ENCODE measurements at regions not wholly inside any gene's neighbourhood (a gene's known extent, or its start where the extent isn't known, plus 50 kb on each side); places are given as distances from the start of the nearest gene placed in this dataset.

- H3K4me2 ChIP-seq (ENCODE audit: extremely low read depth, insufficient read depth, low read length): no peak overlapping the region
- no peaks in the 10 kb centered on the region for H3K27me3 ChIP-seq (ENCODE audit: control insufficient read depth, insufficient read depth, low read length)
- no peak overlapping the region for H3K4me3 ChIP-seq (replicated peaks in 1 of 4; ENCODE audit: control extremely low read depth in 1 of 4, insufficient read depth in 1 of 4, low read depth in 3 of 4, low read length in 4 of 4)
- no peak for DNase-seq (ENCODE audit: low read depth in 2 of 2)
- H3K36me3 ChIP-seq (ENCODE audit: control insufficient read depth, insufficient read depth, low read length): no peaks in the 10 kb centered on the region
- no peaks in the 10 kb centered on the region for H3K4me1 ChIP-seq (ENCODE audit: control insufficient read depth, extremely low read depth, insufficient read depth, low read length)
- no peak for TF ChIP-seq CTCF (conservative IDR thresholded peaks at IDR 0.05 in 1 of 2, IDR thresholded peaks at IDR 0.05 in 1 of 2; ENCODE audit: low read depth in 1 of 2, low read length in 2 of 2)
- no peak for TF ChIP-seq EZH2 (IDR thresholded peaks at IDR 0.05; ENCODE audit: low read length, missing control alignments)
- no peaks in the 10 kb centered on the region for H3K79me2 ChIP-seq (ENCODE audit: control insufficient read depth, insufficient read depth, low read length)
- no peaks in the 10 kb centered on the region for H3K9me3 ChIP-seq (ENCODE audit: control insufficient read depth, insufficient read depth, low read depth, low read length)
- no peak overlapping the region for H3K27ac ChIP-seq (ENCODE audit: insufficient read depth, low read length)
- H4K20me1 ChIP-seq (ENCODE audit: control insufficient read depth, extremely low read depth, insufficient read depth, low read length): no peaks in the 10 kb centered on the region
- H3K9ac ChIP-seq (ENCODE audit: insufficient read depth, low read length): no peak overlapping the region
- H2AFZ ChIP-seq (ENCODE audit: low read length): no peak overlapping the region
These were observed 60.5 kb upstream of the C1GALT1C1 start for GRCh38 chrX:120690344-120690743.

GRCh38 chrX:120680090-120680489, 50.2 kb upstream of the C1GALT1C1 start:
- H3K9me3 ChIP-seq (ENCODE audit: control insufficient read depth, insufficient read depth, low read depth, low read length): no peaks in the 10 kb centered on the region
- no peak overlapping the region for H3K4me3 ChIP-seq (replicated peaks in 1 of 4; ENCODE audit: control extremely low read depth in 1 of 4, insufficient read depth in 1 of 4, low read depth in 3 of 4, low read length in 4 of 4)
- no peaks in the 10 kb centered on the region for H3K79me2 ChIP-seq (ENCODE audit: control insufficient read depth, insufficient read depth, low read length)
- no peak for TF ChIP-seq EZH2 (IDR thresholded peaks at IDR 0.05; ENCODE audit: low read length, missing control alignments)
- TF ChIP-seq CTCF (conservative IDR thresholded peaks at IDR 0.05 in 1 of 2, IDR thresholded peaks at IDR 0.05 in 1 of 2; ENCODE audit: low read depth in 1 of 2, low read length in 2 of 2): no peak
- H3K27me3 ChIP-seq (ENCODE audit: control insufficient read depth, insufficient read depth, low read length): no peaks in the 10 kb centered on the region
- H4K20me1 ChIP-seq (ENCODE audit: control insufficient read depth, extremely low read depth, insufficient read depth, low read length): no peaks in the 10 kb centered on the region
- no peak overlapping the region for H3K27ac ChIP-seq (ENCODE audit: insufficient read depth, low read length)
- H3K4me2 ChIP-seq (ENCODE audit: extremely low read depth, insufficient read depth, low read length): no peak overlapping the region
- no peaks in the 10 kb centered on the region for H3K36me3 ChIP-seq (ENCODE audit: control insufficient read depth, insufficient read depth, low read length)
- no peak overlapping the region for H3K9ac ChIP-seq (ENCODE audit: insufficient read depth, low read length)
- H2AFZ ChIP-seq (ENCODE audit: low read length): no peak overlapping the region
- no peaks in the 10 kb centered on the region for H3K4me1 ChIP-seq (ENCODE audit: control insufficient read depth, extremely low read depth, insufficient read depth, low read length)
- DNase-seq (ENCODE audit: low read depth in 2 of 2): no peak
